Fibroblast of the conjunctiva (primary cell): ENCODE measurements at regions not wholly inside any gene's neighbourhood (a gene's known extent, or its start where the extent isn't known, plus 50 kb on each side); places are given as distances from the start of the nearest gene placed in this dataset.
"Not testable (repeated sequence)": the region's sequence is repeated elsewhere in the genome, so short reads cannot be mapped to it uniquely, and the experiment has no call there.

Experiments used
- DNase-seq: peaks from one replicate; pipeline ENCODE4 v3.0.0-alpha.2; 2010; ENCODE audit warnings: low read depth

DNA sequence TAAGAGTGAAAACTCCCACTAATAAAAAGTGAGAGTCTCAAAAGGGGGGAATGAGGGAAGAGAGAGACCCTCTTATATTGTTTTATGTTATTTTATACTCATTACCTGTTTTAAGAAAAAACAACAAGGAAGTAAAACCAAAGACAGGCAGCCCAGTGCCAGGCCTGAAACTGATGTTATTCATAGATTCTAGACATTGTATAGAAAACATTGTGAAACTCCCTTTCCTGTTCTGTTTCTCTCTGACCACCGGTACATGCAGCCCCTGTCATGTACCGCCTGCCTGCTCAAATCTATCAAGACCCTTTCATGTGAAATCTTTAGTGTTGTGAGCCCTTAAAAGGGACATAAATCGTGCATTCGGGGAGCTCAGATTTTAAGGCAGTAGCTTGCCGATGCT lies 216.4 kb upstream of the CNTN3 start:
- DNase-seq = not testable (repeated sequence)

DNA sequence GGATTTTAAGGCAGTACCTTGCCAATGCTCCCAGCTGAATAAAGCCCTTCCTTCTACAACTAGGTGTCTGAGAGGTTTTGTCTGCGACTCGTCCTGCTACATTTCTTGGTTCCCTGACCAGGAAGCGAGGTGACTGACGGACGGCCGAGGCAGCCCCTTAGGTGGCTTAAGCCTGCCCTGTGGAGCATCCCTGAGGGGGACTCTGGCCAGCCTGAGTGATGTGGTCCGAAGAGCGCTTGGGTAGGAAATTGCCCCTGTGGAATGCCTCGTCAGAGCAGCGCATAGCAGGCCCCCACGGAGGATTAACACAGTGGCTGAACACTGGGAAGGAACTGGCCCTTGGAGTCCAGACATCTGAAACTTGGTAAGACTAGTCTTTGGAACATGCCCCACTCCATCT lies 210.9 kb upstream of the CNTN3 start:
- not testable (repeated sequence) for DNase-seq

DNA sequence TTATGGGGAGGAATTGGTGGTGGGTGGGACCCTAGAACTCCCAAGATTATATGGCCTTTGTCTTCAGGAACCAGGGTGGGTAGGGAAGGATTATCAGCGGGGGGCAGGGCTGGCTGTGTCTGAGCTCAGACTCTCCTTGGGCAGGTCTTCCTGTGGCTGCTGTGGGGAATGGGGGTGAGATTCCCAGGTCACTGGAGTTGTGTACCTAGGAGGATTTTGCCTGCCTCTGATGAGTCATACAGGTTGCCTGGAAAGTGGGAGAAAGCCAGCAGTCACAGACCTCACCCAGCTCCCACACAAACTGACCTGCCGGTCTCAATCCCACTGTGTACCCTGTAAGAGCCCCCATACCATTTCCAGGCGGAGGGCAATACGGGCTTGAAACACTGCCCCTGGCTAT lies 209.9 kb upstream of the CNTN3 start:
- no peak for DNase-seq

DNA sequence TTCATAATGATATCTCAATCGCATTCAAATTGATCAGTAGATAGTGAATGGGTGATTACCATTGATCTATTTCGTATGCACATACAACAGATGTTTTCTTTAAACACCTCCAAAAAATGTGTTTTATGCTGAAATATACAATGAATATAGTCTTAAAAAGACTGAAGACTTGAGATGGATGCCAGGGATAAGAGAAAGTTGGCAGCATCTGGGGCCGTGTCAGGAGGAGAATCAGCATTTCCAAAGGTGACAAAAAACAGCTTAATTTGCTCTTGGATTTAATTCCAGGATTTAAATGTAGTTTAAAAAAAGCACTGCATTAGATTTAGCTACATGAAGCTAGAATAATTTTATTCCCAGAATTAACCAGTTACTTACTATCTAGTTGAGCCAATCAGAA lies 199.7 kb upstream of the CNTN3 start:
- DNase-seq = no peak

DNA sequence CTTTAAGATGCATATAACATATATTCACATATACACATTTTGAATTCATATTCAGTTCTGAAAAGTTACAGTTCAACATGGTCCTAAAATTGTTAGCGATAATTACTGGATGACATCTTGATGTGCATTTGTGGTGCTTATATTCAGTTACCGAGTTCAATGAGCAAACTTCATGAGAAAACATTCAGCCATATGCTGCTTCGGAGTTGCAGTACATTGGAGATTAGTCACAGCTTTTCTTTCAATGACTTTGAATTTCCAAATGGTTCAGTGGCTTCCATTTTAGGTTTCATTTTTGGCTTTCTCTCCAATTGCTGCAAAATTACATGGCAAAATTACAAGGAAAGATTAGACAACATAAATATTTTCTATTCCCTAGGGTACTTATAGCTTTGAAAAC lies 198.3 kb upstream of the CNTN3 start:
- no peak for DNase-seq

DNA sequence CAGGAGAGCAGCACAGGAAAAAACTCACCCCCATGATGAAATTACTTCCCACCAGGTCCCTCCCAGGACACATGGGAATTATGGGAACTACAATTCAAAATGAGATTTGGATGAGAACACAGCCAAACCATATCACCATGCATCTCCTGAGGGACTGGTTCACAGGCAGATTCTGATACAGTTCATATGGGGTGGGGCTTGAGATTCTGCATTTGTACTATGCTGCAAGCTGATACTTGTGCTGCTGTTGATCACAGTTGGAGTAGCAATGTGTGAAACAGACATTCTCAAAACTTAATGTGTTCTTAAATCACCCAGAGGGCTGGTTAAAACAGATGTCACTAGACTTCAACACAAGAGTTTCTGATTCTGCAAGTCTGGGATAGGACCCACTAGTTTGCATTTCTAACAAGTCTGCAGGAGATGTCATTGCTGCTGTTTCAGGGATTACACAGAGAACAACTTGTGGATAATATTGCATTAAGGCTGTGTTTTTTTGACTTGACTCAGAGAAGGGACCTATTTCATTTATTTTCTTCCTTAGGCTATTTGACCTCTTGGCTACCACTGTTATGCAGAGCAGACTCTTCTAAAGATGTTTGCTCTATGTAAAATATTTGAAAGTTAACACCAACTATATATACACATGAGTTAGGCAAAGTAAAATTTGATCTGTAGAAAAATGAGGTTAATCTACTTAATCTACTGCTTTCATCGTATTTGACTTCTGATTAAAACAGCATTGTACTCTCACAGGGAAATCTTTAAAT lies 194.2 kb upstream of the CNTN3 start:
- no peak for DNase-seq

DNA sequence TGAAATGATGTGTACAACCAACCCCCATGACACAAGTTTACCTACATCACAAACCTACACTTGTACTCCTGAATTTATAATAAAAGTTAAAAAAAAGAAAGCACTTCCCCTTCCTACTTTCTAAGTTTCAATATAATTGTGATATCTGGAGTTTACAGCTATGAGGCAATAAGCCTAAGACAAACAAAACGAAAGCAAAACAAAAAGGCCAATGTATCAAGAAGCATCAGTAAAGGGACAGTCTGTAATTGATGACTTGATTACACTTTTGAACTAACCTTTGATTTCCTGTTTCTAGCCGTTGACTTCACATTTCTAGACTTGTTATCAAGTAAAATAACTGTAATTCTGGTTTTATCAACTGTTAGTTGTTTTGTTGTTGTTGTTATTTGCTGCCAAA lies 187.5 kb upstream of the CNTN3 start:
- DNase-seq = no peak

DNA sequence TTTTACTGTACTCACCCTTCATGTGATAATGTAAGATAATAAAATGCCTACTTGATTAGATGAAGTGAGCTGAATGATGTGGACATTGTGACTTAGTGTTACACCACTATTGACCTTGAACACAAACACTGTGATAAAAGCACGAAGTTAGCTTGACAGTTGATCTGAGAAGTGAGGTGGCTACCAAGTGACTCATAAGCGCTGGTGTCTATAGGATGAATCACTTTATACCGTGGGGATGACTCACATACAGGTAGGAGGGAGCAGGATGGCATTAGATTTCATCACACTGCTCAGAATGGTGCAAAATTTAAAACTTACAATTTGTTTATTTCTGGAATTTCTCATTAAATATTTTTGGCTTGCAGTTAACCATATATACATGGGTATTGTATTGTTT lies 174.7 kb upstream of the CNTN3 start:
- peak; percentile 3 for DNase-seq

DNA sequence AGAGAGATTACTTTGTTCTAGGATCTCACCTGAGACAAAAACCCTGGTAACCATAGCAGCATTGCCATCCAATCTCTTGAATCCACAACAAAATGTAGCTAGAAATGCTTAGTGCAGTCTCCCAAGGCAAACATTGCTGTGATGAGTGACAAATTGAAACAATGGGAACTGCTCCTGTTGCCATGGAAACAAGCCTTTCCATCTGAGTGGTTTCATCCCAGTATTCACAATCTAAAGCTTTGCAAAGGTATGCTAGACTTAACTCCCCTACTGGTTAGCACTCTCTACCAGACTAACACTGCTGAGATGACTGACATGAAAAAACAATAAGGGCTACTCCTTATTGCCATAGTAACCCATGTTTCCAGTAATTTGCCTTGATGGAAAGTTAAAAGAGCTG lies 172.6 kb upstream of the CNTN3 start:
- DNase-seq = no peak

DNA sequence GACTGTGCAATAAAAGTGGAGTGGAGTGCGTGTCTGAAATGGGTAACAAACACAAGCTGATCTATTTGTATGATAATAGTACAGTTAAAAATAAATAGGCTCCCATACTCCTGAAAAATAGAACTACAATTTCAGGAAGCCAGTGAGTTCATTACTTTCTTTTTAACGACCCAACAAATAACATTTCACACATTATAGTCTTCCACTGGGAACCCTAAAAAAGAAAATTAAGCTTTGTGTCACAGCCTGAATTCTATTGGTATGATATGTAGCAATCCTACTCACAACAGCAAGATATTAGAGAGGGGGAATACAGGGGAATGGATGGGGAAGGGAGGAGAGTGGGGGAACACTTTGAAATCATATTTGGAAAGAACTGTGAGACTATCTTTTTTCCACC lies 156.9 kb upstream of the CNTN3 start:
- DNase-seq = no peak

DNA sequence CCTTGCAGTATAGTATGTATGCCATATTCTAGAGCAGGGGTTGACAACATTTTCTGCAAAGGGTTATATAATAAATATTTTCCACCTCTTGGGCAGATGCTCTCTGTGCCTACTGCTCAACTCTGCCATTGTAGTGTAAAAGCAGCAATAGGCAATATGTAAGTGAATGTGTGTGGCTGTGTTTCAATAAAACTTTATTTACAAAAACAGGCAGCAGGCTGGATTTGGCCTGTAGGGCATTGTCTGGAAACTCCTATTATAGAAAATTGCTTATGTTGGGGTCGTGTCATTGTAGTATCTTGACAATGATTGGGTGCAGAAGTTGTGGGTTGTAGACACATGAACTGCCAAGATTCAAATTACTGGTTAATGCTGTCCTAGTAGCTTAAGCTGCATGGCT lies 153.6 kb upstream of the CNTN3 start:
- no peak for DNase-seq

DNA sequence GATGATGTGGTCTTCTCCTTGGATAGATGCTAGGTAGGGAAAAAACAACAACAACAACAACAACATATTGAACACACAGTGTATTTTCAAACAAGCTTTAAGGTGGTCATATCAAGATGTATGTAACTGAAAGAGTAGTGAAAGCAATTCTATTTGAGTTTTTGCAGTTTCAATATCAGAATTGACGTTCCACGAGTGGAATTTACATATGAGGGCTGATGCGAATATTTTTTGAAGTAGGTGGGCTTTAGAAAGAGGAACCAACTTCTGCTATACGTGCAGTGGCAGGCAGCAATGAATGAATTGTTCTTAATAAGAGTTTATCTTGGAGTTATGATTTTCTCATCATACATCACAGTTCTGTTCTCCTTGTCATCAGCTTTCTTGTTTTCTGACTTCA lies 151.9 kb upstream of the CNTN3 start:
- DNase-seq = no peak

DNA sequence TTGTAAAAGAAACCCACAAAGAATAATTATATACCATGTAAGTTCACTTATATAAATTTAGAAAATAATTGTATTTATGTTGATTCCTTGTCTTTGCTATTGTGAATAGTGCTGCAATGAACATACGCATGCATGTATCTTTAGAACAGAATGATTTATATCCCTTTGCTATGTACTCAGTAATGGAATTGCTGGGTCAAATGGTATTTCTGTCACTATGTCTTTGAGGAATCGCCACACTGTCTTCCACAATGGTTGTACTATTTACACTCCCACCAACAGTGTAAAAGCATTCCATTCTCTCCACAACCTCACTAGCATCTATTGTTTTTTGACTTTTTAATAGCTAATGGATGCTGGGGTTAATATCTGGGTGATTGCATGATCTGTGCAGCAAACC lies 149.4 kb upstream of the CNTN3 start:
- DNase-seq = no peak

DNA sequence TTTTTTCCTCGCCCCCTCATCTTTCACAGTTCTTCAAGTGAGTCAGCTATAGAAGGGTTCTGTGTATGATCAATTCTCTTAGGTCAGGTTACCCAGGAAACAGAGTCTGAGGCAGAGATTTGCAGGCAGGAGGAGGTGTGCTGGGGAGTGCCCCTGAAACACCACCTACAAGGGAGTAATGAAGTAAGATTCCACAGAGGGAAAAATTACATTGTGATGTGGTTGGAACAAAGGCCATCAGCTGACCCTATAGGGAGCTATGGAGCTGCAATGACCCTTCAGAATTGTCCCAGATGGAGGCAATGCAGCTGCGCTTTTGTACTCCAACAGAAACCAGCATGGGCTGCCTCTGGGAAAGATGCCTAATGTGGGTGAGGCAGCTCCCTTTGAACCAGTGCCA lies 142.2 kb upstream of the CNTN3 start:
- DNase-seq = no peak

DNA sequence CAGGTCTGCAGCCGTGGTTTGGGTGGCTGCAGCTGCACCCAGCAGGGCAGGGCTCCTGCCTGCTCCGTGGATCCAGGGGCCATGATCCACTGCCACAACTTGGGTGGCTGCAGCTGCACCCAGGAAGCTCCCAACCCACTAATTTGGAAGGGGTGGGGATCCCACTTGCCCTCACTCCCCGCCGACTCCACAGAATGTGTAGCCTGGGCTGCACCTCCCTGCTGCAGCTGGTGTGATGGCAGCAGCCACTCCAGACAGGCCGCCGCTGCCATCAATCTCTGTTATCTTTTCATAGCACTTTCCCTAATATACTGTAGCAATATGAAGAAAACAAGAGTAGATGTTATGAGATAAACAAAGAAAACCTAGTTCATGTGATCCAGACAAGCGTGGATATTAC lies 137.8 kb upstream of the CNTN3 start:
- no peak for DNase-seq

DNA sequence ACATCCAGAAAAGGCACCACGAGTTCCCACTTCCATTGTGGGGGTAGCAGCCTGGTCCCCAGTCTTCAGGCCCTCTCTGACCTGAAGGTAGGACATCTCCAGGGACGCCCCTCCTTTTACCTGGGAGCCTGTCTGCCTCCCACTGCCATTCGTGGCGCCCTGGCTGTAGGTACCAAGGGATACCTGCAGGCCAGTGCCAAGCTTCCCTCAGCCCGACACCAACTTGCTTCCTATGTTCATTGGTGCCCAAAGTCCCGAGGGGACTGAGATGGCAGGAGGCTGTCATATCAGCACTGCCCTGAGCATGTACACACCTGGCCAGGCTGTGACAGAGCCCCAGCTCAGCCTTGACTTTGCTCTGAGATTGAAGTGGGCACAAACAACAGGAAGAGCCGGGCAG lies 137.3 kb upstream of the CNTN3 start:
- DNase-seq = no peak

DNA sequence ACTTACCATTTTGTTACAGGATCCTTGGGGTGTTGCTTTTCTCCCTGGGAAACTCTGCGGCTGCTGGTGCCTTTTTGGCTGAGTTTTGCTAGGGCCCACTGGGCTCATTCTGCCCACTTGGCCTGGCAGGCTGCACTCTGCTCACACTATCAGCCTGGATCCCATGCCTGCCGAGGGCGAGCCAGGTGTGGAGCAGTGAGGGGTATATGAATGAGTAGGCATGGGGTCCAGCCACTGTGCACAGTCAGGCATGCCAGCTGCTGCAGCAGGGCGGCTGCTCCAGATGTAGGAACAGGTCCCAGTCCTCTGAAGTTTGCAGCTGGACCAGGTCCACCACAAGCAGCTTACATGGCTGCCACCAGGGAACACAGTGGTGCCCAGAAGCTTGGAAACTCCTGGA lies 136.4 kb upstream of the CNTN3 start:
- no peak for DNase-seq

DNA sequence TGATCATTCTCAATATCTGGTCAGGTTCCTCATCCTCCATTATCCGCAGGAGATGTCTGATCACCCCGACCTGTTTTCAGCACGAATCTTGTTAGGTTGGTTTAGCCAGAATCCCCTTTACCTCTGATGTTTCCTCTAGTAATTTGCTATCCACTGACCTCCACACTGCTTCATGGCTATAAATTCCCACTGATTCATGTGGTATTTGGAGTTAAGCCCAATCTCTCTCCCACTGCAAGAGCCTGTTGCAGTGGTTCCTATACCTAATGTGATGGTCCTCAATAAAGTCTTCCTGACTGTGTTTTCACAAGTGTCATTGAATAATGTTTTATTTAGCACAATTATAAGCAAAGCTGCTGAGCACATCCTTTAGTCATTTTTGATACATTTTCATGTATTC lies 124.8 kb upstream of the CNTN3 start:
- DNase-seq = no peak

DNA sequence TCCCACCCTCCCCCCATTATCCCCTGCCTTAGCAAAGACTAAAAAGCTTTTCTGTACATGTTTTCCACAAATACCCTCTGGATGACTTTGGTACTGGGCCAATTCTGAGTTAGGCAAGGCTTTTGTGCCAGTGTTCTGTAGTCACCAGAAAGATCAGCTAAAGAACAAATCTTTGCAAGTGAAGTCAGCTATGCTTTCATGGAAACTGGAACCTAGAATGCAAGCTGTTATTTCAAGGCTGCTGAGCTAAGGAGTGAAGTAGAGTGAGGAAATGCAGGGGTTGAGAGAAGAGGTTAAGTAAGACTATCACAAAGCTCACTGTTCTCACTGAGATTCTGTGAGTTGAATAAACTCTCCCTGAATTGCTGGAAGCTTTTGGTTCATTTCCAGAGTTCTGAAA lies 107.8 kb upstream of the CNTN3 start:
- no peak for DNase-seq

DNA sequence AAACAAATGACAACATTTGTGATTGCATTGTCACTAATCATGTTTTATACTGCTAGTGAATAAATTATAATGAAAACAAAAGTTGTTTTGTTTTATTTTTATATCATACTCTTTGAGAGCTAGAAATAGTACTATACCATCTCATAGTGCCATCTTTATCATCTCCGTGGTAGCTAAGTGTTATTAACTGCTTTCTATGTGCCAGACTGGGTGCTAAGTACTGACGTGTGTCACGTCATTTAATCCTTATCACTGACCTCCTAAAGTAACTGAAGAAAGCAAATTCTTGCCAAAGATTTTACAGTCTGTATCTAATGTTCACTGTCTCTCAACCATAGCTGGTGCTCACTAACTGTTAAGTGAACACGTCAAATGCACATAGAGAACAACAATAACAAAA lies 99.5 kb upstream of the CNTN3 start:
- no peak for DNase-seq

DNA sequence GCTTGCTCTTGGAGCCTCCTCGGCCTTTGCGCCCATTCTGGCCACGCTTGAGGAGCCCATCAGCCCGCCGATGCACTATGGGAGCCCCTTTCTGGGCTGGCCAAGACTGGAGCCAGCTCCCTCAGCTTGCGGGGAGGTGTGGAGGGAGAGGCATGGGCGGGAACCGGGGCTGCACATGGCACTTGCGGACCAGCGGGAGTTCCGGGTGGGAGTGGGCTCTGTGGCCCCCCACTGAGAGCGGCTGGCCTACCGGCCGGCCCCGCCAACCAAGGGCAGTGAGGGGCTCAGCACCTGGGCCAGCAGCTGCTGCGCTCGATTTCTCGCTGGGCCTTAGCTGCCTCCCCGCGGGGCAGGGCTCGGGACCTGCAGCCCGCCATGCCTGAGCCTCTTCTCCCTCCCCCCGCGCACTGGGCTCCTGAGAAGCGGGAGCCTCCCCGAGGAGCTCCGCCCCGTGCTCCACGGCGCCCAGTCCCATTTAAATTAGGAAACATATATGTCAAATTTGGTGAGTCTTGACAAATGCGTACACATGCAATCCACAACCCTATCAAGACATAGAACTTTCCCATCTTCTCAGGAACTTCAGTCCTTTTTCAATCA lies 97.6 kb upstream of the CNTN3 start:
- DNase-seq = no peak

DNA sequence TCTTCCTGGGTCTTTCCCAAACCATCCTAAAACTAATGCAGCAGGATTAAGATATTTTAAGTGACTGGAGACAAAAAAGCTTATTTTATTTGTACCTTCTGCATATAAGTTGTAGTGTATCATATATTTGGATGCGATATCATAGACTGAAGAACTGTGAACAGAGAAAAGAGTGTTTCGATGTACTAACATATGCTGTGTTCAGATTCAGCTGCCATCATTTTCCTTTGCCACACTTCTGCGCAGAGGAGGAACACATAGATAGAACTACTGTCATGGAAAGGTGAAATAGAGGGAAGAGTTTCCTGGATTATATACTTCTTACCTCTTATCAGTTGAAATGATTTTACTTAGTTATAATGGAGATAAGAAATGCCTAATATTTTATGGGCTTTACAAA lies 95.5 kb upstream of the CNTN3 start:
- no peak for DNase-seq

DNA sequence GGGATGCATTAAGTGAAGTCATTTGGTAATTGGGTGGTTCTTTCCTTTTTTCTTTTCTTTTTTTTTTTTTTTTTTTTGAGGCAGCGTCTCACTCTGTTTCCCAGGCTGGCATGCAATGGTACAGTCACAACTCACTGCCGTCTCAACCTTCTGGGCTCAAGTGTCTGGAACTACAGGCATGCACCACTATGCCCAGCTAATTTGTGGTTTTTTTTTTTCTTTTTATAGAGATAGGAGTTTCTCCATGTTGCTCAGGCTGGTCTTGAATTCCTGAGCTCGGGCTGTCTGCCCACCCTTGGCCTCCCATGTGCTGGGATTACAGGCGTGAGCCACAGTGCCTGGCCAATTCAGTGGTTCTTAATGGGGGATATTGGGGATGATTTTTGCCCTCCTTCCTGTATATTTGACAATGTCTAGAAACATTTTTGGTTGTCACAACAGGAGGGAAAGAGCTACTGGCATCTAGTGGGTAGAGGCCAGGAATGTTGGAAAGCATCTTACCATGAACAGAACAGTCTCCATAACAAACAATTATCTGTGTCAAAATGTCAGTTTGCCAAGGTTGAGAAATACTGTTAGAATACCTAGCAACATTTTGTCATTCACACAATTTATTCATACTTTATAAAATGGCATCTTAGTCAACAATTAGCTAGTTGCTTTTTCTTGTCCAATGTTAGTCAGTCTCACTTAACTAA lies 79.4 kb upstream of the CNTN3 start:
- no peak for DNase-seq

DNA sequence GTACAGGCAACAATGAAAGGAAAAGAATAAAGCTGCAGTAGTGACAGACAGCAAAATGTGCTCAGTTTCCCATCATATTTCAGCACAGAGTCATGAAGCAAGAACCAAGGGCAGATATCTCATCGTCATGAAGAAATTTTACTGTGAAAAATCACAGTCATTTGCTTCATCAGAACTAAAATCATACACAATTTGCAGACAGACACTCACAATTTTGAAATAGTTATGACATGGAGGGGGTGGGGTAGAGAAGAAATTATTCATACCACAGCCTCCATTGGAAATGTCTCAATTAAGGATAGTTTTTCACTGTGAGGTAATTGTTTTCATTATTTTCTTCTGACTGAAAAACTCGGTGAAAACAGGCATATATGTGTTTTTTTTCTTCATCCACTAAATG lies 78.8 kb upstream of the CNTN3 start:
- DNase-seq = no peak
